Endodermal cell (in vitro differentiated cells): ENCODE measurements at regions not wholly inside any gene's neighbourhood (a gene's known extent, or its start where the extent isn't known, plus 50 kb on each side); places are given as distances from the start of the nearest gene placed in this dataset.

ENCODE experiments used
- DNase-seq: peaks from one replicate; pipeline ENCODE4 v3.0.0-alpha.2; 2017
- H3K27ac ChIP-seq: 2 replicates; pipeline ENCODE4 v1.5.1; 2013; ENCODE audit warnings: mild to moderate bottlenecking, low read depth, low read length, moderate library complexity
- H3K27me3 ChIP-seq: 2 replicates; pipeline ENCODE4 v1.6.1; 2013; ENCODE audit warnings: mild to moderate bottlenecking, low read length, moderate library complexity; ENCODE audit not compliant: insufficient read depth, control insufficient read depth, poor library complexity, severe bottlenecking
- H3K36me3 ChIP-seq: 2 replicates; pipeline ENCODE4 v1.7.0; 2013; ENCODE audit warnings: mild to moderate bottlenecking, low read length, moderate library complexity; ENCODE audit not compliant: control insufficient read depth, insufficient read depth
- H3K4me1 ChIP-seq: one replicate; pipeline ENCODE4 v1.7.0; 2013; ENCODE audit warnings: low read length; ENCODE audit not compliant: control insufficient read depth, insufficient read depth
- H3K4me3 ChIP-seq: 2 replicates; pipeline ENCODE4 v1.5.1; 2013; ENCODE audit warnings: mild to moderate bottlenecking, low read length, moderate library complexity
- H3K9ac ChIP-seq: 2 replicates; pipeline ENCODE4 v1.6.1; 2013; ENCODE audit warnings: mild to moderate bottlenecking, low read length, moderate library complexity; ENCODE audit not compliant: poor library complexity, severe bottlenecking; ENCODE audit errors: extremely low read depth
- H3K9me3 ChIP-seq: 2 replicates; pipeline ENCODE4 v1.6.1; 2013; ENCODE audit warnings: mild to moderate bottlenecking, low read length, moderate library complexity; ENCODE audit not compliant: control insufficient read depth
- H3K27ac Mint-ChIP-seq: 2 replicates; pipeline ENCODE4 v1.8.0; 2020; ENCODE audit warnings: mixed read lengths
- H3K27me3 Mint-ChIP-seq: 2 replicates; pipeline ENCODE4 v1.8.0; 2021; ENCODE audit warnings: mild to moderate bottlenecking, mixed read lengths; ENCODE audit not compliant: insufficient read depth
- H3K36me3 Mint-ChIP-seq: 2 replicates; pipeline ENCODE4 v1.8.0; 2020; ENCODE audit warnings: low read depth, mixed read lengths
- H3K4me1 Mint-ChIP-seq: 2 replicates; pipeline ENCODE4 v1.8.0; 2020; ENCODE audit warnings: mixed read lengths
- H3K4me3 Mint-ChIP-seq: 2 replicates; pipeline ENCODE4 v1.8.0; 2020; ENCODE audit warnings: mild to moderate bottlenecking, moderate library complexity, mixed read lengths
- H3K9me3 Mint-ChIP-seq: 2 replicates; pipeline ENCODE4 v1.8.0; 2020; ENCODE audit warnings: mild to moderate bottlenecking, mixed read lengths
- CTCF ChIP-seq: fragments of 200-600 bp; sonication (generic); conservative IDR thresholded peaks from 2 replicates; pipeline ENCODE4 v1.5.0; 2021; ENCODE audit warnings: antibody characterized with exemption, mild to moderate bottlenecking
- WGBS, 2 experiments: methylation state at CpG; one replicate each; pipeline versions ENCODE4 v1.1.5 to v1.1.7; 2013; ENCODE audit warnings: missing lambda C conversion rate in 2 of 2, mixed read lengths in 1 of 2; ENCODE audit not compliant: insufficient coverage in 1 of 2, insufficient read length in 1 of 2; 5-methylcytosine and 5-hydroxymethylcytosine counted together

DNA sequence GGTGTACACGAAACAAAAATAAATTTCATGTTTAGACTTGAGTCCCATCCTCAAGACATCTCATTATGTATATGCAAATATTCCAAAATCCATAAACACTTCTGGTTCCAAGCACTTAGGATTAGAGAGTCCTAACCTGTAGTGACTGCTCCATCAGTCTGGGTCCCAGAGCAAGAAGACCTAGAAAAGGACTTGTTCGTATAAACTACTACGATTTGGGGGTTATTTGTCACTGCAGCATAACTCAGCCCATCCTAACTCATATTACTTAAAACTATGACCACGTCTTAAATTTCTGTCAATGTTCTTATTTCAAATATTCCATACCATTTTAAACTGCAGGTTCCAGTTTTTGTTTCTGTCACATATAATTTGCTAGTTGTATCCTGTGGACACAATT is 463.0 kb downstream of the AGTPBP1 start:
- Histone ChIP-seq H3K4me1 (no peaks in the 10 kb centered on the region), H3K4me3 (no peak overlapping the region), H3K27ac (no peak overlapping the region), H3K9me3 (peaks cover 8% of the 10 kb centered on the region), H3K9ac (no peak overlapping the region), H3K27me3 (peaks cover 76% of the 10 kb centered on the region), H3K36me3 (no peaks in the 10 kb centered on the region)
- Mint-ChIP-seq H3K27me3 (peaks cover 87% of the 10 kb centered on the region), H3K4me3 (no peak overlapping the region), H3K4me1 (peaks cover 18% of the 10 kb centered on the region), H3K9me3 (peaks cover 9% of the 10 kb centered on the region), H3K36me3 (no peaks in the 10 kb centered on the region), H3K27ac (no peak overlapping the region)
- no peak for TF ChIP-seq CTCF
- DNase-seq, result no peak
- 70 to 71% methylated on average over 4 of the region's 4 CpGs for WGBS, 2 experiments

DNA sequence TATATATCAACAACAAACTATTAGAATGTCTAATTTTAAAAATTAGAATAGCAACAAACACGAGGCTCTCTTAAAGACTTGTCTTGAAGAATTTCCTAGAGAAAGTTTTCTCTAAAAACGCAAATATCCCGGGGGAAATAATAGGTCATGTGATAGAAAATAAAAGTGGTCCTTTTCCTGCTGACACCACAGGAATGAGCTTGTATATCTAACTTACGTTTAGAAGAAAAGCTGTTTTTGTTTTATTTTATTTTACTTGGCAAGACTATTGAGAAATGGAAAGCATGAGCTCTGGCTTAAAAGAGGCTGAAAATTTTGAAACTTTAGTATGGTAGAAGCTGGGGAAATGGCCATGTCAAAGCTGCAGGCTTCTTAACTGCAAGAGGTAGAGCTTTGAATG is 465.0 kb downstream of the AGTPBP1 start:
- Mint-ChIP-seq H3K4me1 (peaks cover 18% of the 10 kb centered on the region), H3K27me3 (peaks cover 85% of the 10 kb centered on the region), H3K4me3 (no peak overlapping the region), H3K36me3 (no peaks in the 10 kb centered on the region), H3K27ac (no peak overlapping the region), H3K9me3 (peaks cover 9% of the 10 kb centered on the region)
- Histone ChIP-seq H3K27ac (no peak overlapping the region), H3K4me3 (no peak overlapping the region), H3K9ac (no peak overlapping the region), H3K36me3 (no peaks in the 10 kb centered on the region), H3K27me3 (peaks cover 62% of the 10 kb centered on the region), H3K9me3 (peaks cover 8% of the 10 kb centered on the region), H3K4me1 (no peaks in the 10 kb centered on the region)
- WGBS, 2 experiments, result 91 to 100% methylated on average over 4 of the region's 4 CpGs
- no peak for TF ChIP-seq CTCF
- DNase-seq, result no peak

GRCh38 chr9:85269811-85270210 is 471.9 kb downstream of the AGTPBP1 start:
- no peaks in the 10 kb centered on the region for H3K9me3 Mint-ChIP-seq
- no peak for TF ChIP-seq CTCF

More at GRCh38 chr9:85269811-85270210, 471.9 kb downstream of the AGTPBP1 start:
- no peaks in the 10 kb centered on the region for H3K36me3 Mint-ChIP-seq
- no peaks in the 10 kb centered on the region for H3K9me3 ChIP-seq
- H3K9ac ChIP-seq, result no peak overlapping the region
- H3K27ac Mint-ChIP-seq, result no peak overlapping the region
- H3K4me3 ChIP-seq, result no peak overlapping the region
- no peaks in the 10 kb centered on the region for H3K4me1 ChIP-seq
- no peak for DNase-seq
- peaks cover 44% of the 10 kb centered on the region for H3K27me3 Mint-ChIP-seq
- peaks cover 11% of the 10 kb centered on the region for H3K4me1 Mint-ChIP-seq
- 93 to 95% methylated on average over 5 to 7 of the region's 7 CpGs for WGBS, 2 experiments
- no peak overlapping the region for H3K27ac ChIP-seq
- H3K36me3 ChIP-seq, result no peaks in the 10 kb centered on the region
- H3K27me3 ChIP-seq, result peaks cover 13% of the 10 kb centered on the region
- H3K4me3 Mint-ChIP-seq, result no peak overlapping the region
